ENCODE measurements at regions not wholly inside any gene's neighbourhood (a gene's known extent, or its start where the extent isn't known, plus 50 kb on each side); places are given as distances from the start of the nearest gene placed in this dataset.

- Histone ChIP-seq H3K27me3 (ENCODE audit: insufficient read depth, low read length) (no peaks in the 10 kb centered on the region), H3K9me2 (ENCODE audit: low read depth, low read length) (no peaks in the 10 kb centered on the region), H3K4me3 (ENCODE audit: low read depth, low read length, poor library complexity, severe bottlenecking) (no peak overlapping the region), H2AFZ (ENCODE audit: low read length) (no peak overlapping the region), H3K9ac (ENCODE audit: low read length) (no peak overlapping the region), H3K9me3 (ENCODE audit: low read length) (no peaks in the 10 kb centered on the region), H3K79me2 (ENCODE audit: insufficient read depth, low read length) (no peaks in the 10 kb centered on the region), H3K27ac (ENCODE audit: low read depth, low read length, poor library complexity, severe bottlenecking) (no peak overlapping the region), H4K20me1 (ENCODE audit: insufficient read depth, low read length) (no peaks in the 10 kb centered on the region), H3K4me2 (ENCODE audit: low read length) (no peak overlapping the region), H3K36me3 (ENCODE audit: insufficient read depth, low read length) (no peaks in the 10 kb centered on the region), H3K4me1 (ENCODE audit: insufficient read depth, low read length, severe bottlenecking) (no peaks in the 10 kb centered on the region), H3F3A (ENCODE audit: insufficient read depth, low read length) (no peaks in the 10 kb centered on the region)
- TF ChIP-seq CTCF (IDR thresholded peaks at IDR 0.05; ENCODE audit: low read length) (no peak), EZH2 (IDR thresholded peaks at IDR 0.05; ENCODE audit: borderline replicate concordance, low read length) (no peak)
Measured at GRCh38 chr21:41090981-41091380, 77.0 kb upstream of the BACE2 start.

DNA sequence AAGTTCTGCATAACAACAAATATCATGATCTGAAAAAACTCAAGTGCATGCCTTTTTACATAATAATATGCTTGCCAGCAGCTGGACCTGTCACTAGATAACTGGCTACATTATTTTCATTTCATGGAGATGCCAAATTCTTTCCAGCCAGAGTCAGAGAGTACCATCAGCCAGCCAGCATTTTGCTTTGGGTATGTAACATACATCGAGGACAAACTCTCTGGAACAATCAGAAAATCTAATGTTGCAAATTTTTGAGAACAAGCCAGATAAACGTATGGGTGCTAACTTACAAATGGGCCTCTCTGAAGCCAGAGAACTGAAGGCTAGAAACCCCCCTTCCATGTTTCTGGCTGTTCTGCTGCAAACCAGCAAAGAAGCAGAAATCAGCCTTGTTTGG lies 76.3 kb upstream of the BACE2 start:
- Histone ChIP-seq H3F3A (ENCODE audit: insufficient read depth, low read length) (no peaks in the 10 kb centered on the region), H3K4me1 (ENCODE audit: insufficient read depth, low read length, severe bottlenecking) (no peaks in the 10 kb centered on the region)

DNA sequence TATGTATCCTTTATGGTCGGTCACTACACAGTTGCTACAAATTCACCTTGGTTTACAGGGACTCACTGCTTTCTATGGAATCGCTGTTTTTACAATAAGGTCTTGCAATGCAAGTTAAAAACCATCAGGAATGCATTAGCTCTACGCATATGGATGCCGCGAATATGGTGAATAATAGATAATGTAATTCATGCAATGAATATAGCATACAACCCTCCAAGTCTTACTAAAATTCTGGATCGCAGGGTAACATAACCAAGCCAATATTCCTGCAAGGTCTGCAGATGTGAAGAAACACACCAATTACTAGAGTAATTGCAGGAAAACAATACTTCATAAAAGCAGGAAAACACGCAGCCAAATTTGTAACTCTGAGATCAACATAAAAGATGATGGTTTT lies 75.6 kb upstream of the BACE2 start:
- Histone ChIP-seq H2AFZ (ENCODE audit: low read length) (no peak overlapping the region), H4K20me1 (ENCODE audit: insufficient read depth, low read length) (no peaks in the 10 kb centered on the region), H3K4me2 (ENCODE audit: low read length) (no peak overlapping the region), H3K9me3 (ENCODE audit: low read length) (no peaks in the 10 kb centered on the region), H3K79me2 (ENCODE audit: insufficient read depth, low read length) (no peaks in the 10 kb centered on the region), H3K27ac (ENCODE audit: low read depth, low read length, poor library complexity, severe bottlenecking) (no peak overlapping the region), H3K36me3 (ENCODE audit: insufficient read depth, low read length) (no peaks in the 10 kb centered on the region), H3K9me2 (ENCODE audit: low read depth, low read length) (no peaks in the 10 kb centered on the region), H3F3A (ENCODE audit: insufficient read depth, low read length) (no peaks in the 10 kb centered on the region), H3K27me3 (ENCODE audit: insufficient read depth, low read length) (no peaks in the 10 kb centered on the region), H3K4me1 (ENCODE audit: insufficient read depth, low read length, severe bottlenecking) (no peaks in the 10 kb centered on the region), H3K4me3 (ENCODE audit: low read depth, low read length, poor library complexity, severe bottlenecking) (no peak overlapping the region), H3K9ac (ENCODE audit: low read length) (no peak overlapping the region)
- no peak for TF ChIP-seq EZH2 (IDR thresholded peaks at IDR 0.05; ENCODE audit: borderline replicate concordance, low read length)
- TF ChIP-seq CTCF (IDR thresholded peaks at IDR 0.05; ENCODE audit: low read length) = no peak

More for the DNA sequence above, 76.3 kb upstream of the BACE2 start:
- Histone ChIP-seq H4K20me1 (ENCODE audit: insufficient read depth, low read length) (no peaks in the 10 kb centered on the region), H3K27me3 (ENCODE audit: insufficient read depth, low read length) (no peaks in the 10 kb centered on the region), H3K27ac (ENCODE audit: low read depth, low read length, poor library complexity, severe bottlenecking) (no peak overlapping the region), H3K9ac (ENCODE audit: low read length) (no peak overlapping the region), H3K9me3 (ENCODE audit: low read length) (no peaks in the 10 kb centered on the region), H3K36me3 (ENCODE audit: insufficient read depth, low read length) (no peaks in the 10 kb centered on the region), H3K9me2 (ENCODE audit: low read depth, low read length) (no peaks in the 10 kb centered on the region), H3K4me2 (ENCODE audit: low read length) (no peak overlapping the region), H2AFZ (ENCODE audit: low read length) (no peak overlapping the region), H3K79me2 (ENCODE audit: insufficient read depth, low read length) (no peaks in the 10 kb centered on the region), H3K4me3 (ENCODE audit: low read depth, low read length, poor library complexity, severe bottlenecking) (no peak overlapping the region)
- TF ChIP-seq EZH2 (IDR thresholded peaks at IDR 0.05; ENCODE audit: borderline replicate concordance, low read length) = no peak
- no peak for TF ChIP-seq CTCF (IDR thresholded peaks at IDR 0.05; ENCODE audit: low read length)
